HG03103 (cell line): ENCODE measurements at regions not wholly inside any gene's neighbourhood (a gene's known extent, or its start where the extent isn't known, plus 50 kb on each side); places are given as distances from the start of the nearest gene placed in this dataset.
"Not testable (repeated sequence)": the region's sequence is repeated elsewhere in the genome, so short reads cannot be mapped to it uniquely, and the experiment has no call there.

Source experiments
- ATAC-seq: cut with Tn5 transposase; IDR thresholded peaks from one replicate; pipeline ENCODE4 v1.9.1; 2021; ENCODE audit warnings: low read depth; ENCODE audit not compliant: unreplicated experiment

DNA sequence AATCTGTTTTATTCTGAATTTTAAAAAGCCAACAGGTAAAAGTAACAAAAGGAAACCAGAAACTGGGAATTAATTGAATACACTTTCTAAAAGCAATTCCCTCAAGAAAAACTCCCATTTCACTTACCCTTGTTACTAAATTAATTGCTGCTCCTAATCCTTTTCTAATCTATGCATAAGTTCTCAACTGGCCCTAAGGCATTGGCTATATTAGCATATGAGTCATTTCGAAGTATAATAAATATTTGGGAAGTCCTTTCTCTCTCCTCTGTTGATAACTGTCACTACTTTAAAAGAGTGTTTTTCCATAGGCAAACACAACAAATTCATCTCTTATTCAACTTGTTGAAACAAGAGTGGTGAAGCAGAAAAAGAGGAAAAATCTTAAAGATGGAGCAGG, 486.5 kb upstream of the HTR2C start:
- ATAC-seq: no peak

DNA sequence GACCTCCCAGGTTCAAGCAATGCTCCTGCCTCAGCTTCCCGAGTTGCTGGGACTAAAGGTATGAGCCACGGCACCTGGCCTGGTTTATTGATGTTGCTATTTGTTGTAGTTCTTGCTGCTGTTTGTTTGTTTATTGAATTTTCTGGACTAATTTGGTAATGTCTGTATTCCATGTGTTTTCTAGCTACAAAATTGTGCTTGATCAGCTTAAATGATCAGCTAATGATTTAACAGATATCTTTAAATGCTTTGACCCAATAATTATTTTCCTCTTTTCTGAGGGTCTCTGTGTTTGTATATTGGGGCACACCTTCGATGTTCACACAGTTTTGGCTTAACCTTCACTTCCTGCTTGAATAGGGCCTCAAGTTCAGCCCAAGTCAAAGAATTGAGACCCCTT, 488.1 kb upstream of the HTR2C start:
- no peak for ATAC-seq

DNA sequence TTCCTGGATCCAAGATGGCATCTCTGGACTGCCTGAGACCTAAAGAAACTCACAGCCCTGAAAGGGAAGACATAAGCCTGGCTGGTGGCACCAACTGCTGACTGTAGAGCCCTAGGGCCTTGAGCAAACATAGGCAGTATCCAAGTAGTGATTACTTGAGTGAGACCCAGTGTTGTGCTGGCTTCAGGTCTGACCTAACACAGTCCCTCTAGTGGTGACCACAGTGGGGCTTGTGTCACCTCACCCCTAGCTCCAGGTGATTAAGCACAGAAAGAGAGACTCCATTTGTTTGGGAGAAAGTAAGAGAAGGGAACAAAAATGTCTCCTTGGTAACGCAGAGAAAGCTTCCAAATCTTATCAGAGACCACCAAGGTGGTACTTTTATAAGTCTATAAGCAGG, 496.3 kb upstream of the HTR2C start:
- no peak for ATAC-seq

DNA sequence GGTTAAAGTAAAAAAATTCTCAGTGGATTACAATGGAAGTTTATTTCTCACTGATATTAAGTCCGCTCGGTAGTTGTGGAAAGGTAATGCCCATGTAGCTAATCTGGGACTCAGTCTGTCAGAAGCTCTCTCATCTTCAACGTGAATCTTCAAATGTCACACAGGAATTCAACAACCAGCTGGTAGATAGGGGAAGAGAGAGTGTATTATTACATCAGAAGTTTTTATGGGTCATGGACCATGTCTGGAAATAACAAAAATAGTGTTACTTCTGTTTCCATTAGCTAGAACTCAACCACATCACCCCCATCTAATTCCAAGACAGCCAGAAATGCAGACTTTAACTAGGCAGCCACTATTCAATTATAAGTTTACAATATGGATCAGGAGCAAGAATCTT, 506.1 kb upstream of the HTR2C start:
- ATAC-seq: no peak

DNA sequence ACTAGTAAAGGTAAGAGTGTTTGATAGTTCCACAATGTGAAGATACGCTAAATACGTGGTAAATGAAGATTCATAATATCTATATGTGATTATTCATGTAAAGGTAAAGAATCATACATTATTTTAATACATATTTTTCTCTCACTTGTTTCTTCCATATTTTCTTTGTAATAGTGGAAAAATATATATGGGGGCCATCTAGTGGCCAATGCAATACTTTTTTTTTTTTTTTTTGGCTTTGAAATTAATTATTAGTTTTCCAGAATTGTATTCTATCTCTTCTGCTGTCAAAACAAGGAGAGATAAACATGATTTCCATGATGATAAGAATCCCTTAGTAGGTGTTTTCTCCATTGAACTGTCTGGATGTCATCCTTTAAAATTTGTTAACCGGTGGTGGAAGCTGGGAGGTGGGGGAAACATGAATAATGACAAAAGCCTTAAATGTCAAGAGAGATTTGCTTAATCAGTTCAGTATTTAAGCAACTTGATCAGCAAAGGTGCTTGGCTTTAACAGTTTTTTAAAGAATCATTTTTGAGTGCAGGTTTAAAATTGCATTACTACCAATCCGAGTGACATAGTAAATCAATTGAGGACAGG, 508.7 kb upstream of the HTR2C start:
- ATAC-seq: no peak

DNA sequence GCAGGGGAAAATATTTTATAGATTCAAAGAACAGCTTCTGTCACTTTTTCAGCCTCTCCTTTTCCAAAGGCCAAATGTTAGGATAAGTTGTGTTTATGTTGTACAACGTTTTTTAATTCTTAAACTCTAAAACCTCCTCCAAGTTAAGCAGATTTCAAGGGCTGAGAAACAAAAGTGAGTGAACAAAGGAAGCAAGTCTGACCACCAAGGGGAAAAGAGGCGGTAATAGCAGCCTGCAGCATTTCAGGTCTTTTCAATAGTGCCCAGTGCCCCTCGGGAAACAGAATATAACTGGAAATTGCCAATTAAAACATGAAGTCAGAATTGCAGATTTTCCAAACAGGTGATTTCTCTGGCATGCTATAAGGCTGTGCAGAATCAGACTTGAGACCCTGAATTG, 510.0 kb upstream of the HTR2C start:
- no peak for ATAC-seq

DNA sequence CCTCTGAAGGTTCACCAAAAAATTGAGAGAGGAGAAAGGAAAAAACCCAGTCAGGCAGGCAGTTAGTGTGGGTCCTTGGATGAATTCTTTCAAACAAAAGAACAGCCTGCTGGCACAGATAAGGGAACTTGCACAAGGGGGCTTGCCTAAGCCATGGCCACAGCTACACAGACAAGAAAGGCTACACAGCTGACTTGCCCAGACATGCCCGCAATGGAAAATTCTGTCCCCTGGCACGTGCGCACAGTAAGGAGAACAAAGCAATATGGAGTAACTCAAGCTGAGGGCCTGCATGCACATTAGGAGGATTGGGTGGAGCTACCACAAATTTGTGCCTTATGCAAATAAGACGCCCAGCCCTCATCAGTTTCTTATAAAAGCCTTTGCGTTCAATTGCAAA, 512.5 kb upstream of the HTR2C start:
- no peak for ATAC-seq

DNA sequence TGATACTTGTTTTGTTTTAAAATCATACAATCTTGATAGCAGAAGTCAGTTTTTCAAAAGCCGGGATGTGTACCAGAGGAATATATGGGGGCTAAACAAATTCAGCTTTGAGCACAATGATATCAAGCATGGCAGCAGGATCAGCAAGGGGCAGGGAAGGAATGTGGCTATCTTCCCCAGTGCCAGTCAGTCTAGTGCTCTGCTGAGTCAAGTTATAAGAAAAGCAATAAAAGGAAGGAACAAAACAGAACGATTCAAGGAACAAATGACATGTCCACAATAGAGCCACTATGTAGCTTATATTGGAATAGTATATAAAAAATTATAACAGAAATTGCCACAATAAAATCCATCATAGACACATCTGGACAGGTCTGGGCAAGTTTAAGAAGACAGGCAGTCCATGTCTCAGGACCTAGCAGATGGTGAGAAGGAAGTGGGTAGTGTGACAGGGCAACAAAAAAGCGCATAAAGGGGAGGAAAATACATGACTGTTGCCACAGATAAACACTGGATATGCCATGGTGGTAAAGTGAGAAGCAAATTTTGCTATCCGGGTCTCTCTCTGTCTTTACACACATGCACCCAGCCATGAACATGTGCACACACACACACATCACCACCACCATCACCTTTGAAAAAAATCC, 518.2 kb upstream of the HTR2C start:
- ATAC-seq: no peak

DNA sequence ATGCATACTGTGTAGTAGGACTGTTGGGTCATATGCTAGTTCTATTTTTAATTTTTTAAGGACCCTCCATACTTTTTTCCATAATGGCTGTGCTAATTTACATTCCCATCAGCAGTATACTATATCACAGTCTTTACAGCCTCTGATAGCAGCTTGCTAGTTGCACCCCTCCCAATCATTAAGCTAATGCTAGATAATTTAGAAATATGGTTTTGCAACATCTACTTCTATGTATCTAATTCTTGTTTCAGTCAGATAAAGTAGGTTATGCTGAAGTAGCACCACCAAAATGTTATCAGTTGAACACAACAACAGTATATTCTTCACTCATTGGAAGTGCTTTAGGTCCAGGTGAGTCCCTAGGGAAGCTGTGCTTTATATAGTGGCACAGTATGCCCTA, 522.7 kb upstream of the HTR2C start:
- no peak for ATAC-seq

DNA sequence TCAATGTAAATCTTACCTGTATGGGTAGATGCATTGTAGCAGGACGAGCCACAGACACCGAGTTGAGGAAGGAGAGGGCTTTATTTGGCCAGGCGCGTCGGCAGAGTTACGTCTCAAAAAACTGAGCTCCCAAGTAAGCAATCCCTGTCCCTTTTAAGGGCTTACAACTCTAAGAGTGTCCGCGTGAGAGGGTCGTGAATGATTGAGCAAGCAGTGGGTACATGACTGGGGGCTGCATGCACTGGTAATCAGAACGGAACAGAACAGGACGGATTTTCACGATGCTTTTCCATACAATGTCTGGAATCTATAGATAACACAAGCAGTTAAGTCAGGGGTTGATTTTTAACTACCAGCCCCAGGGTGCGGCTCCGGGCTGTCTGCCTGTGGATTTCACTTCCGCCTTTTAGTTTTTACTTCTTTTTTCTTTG, 524.9 kb upstream of the HTR2C start:
- no peak for ATAC-seq

DNA sequence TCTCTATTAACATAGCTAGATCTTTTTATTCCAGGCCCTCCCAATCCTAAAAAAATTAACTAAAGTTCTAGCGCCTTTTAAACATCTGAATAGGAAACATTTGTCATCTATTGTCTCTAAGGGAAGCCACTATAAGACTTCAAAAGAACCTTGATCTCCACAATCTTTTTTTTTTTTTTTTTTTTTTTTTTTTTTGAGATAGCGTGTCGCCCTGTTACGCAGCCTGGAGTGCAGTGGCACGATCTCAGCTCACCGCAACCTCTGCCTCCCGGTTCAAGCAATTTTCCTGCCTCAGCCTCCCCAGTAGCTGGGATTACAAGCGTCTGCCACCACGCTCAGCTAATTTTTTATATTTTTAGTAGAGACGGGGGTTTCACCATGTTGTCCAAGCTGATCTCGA, 526.5 kb upstream of the HTR2C start:
- not testable (repeated sequence) for ATAC-seq

DNA sequence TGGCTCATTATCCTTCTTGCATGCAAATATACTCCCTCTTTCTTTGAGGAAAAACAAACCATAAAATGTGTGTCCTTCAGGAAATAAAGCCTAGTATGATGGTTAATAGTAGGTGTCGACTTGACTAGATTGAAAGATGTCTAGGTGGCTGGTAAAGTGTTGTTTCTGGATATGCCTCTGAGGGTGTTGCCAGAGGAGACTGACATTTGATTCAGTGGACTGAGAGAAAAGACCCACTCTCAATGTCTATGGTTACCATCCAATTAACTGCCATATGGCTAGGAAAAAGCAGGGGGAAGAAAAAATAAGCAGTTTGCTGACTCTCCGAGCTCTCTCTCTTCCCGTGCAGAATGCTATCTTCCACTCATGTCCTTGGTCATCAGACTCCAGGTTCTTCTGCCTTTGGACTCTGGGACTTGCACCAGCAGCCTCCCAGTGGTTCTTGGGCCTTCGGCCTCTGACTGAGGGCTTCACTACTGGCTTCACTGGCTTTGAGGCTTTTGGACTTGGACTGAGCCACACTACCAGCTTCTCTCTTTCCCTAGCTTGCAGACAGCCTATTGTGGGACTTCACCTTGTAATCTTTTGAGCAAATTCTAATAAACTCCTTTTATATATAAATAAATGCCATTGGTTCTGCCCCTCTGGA, 532.1 kb upstream of the HTR2C start:
- no peak for ATAC-seq

DNA sequence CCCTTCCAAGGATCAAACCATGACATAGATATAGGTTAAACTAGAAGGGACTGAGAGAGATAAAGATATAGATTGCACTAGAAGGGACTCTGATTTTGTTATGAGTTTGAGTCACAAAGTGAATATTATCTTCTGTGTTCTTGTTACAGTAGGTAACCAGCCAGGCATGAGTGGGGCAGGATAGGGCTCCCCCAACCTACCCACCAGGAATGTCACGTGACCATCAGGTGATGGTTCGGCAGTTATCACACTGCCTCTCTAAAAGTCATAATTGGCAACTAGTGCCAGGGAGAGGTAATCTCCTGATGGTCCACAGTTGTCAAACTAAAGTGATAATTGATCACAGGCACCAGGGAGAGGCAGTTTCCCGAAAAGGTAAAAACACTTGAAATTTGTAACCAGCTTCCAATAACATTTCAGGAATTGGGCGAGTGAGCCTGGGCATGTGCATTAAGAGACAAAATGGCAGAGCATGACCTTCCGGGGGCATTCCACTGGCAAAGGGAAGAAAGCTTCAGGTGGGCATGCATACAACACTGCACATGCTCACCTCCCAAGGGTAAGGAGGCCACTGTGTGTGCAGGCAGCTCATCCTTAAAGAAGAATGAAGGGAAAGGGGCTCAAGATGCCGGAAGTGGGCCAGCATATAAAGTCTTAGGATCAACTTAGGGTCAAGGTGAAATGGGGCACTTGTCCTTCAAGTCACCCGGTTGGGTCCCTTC, 533.6 kb upstream of the HTR2C start:
- ATAC-seq: no peak

DNA sequence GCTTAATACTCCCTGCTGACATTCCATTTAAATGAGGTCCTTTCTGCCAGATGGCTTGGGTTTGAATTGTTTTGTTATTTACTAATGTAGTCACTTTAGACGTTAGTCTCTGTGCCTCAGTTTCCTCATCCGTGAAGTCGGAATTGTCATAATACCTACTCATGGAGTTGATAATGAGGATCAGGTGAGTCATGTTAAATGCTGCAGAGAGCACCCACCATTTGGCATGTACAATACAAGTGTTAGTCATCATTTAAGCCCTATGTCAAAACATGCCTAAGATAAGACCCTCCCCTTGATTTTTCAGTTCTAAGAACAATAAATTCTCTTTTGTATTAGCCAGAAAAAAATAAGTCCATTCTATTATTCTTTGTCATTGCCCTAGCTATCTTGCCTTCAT, 534.8 kb upstream of the HTR2C start:
- ATAC-seq: no peak

DNA sequence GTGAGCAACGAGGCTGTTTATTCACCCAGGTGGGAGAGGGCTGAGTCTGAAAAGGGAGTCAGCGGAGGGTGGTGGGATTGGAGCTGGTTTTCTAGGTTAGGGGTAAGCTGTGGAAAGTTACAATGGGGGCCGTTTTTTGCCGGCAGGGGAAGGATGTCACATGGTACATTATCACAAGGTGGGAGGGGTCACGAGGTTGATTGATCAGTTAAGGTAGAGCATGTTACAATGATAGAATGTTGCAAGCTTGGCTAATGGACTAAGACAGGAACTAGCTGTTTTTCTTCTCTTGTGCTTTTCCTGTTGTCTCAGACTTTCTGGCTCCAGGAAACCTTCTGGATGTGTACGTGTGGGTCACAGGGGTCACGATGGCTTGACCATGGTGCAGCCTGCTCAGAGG, 536.3 kb upstream of the HTR2C start:
- ATAC-seq: no peak

DNA sequence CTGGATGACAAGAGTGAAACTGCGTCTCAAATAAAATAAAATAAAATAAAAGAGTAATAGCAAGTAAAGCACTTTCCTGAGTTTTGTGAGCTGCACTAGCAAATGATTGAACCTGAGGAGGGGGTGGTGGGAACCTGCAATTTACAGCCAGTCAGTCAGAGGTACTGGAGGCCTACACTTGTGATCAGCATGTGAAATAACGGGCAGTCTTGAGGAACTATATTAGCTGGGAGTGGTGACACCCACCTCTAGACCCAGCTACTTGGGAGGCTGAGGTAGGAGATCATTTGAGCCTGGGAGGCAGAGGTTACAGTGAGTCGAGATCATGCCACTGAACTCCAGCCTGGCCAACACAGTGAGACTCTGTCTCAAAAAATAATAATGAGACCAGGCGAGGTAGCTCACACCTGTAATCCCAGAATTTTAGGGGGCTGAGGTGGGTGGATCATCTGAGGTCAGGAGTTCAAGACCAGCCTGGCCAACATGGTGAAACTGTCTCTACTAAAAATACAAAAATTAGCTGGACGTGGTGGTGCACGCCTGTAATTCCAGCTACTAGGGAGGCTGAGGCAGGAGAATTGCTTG, 537.1 kb upstream of the HTR2C start:
- no peak for ATAC-seq

DNA sequence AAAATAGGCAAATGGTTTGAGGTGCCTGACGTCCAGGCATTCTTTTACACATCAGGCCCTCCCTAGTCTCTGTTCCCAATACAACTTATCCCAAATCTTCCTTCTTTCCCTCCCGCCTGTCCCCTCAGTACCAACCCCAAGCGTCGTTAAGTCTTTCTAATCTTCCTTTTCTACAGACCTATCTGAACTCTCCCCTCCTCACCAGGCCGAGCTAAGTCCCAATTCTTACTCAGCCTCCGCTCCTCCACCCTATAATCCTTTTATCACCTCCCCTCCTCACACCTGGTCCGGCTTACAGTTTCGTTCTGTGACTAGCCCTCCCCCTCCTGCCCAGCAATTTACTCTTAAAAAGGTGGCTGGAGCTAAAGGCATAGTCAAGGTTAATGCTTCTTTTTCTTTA, 542.4 kb upstream of the HTR2C start:
- ATAC-seq: not testable (repeated sequence)

DNA sequence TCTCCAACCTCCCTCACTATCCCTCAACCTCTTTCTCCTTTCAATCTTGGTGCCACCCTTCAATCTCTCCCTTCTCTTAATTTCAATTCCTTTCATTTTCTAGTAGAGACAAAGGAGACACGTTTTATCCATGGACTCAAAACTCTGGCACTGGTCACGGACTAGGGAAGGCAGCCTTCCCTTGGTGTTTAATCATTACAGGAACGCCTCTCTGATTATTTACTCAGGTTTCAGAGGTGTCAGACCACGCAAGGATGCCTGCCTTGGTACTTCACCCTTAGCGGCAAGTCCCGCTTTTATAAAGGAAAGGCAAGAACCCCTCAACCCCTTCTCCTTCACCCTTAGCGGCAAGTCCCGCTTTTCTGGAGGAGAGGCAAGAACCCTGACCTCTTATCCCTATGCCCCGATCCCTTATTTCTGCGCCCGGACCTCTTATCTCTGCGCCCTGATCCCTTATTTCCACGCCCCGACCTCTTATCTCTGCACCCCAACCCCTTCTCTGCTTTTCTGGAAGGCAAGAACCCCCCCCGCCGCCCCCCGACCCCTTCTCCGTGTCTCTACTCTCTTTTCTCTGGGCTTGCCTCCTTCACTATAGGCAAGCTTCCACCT, 543.1 kb upstream of the HTR2C start:
- not testable (repeated sequence) for ATAC-seq

DNA sequence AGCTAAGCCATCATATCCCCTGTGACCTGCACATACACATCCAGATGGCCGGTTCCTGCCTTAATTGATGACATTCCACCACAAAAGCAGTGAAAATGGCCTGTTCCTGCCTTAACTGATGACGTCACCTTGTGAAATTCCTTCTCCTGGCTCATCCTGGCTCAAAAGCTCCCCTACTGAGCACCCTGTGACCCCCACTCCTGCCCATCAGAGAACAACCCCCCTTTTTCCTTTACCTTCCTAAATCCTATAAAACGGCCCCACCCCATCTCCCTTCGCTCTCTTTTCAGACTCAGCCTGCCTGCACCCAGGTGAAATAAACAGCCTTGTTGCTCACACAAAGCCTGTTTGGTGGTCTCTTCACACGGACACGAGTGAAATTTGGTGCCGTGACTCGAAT, 543.8 kb upstream of the HTR2C start:
- ATAC-seq: not testable (repeated sequence)

DNA sequence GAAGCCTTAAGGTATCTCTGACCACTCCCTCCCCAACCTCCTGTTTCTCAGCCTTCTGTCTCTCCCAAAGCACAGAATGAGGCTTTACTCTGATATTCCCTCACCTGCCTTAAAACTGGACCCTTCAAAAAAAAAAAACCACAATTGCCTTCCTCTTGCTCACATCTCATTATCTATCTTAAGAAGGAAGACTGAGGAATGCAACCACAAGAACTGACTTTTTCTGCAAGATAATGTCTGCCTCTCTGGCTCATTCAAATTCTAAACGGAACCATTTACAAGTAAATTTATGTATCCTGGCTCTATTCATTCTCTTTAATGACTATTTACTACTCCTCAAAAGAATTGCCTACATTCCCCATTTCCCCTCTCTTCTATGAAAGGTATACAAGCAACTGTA, 545.5 kb upstream of the HTR2C start:
- ATAC-seq: no peak

DNA sequence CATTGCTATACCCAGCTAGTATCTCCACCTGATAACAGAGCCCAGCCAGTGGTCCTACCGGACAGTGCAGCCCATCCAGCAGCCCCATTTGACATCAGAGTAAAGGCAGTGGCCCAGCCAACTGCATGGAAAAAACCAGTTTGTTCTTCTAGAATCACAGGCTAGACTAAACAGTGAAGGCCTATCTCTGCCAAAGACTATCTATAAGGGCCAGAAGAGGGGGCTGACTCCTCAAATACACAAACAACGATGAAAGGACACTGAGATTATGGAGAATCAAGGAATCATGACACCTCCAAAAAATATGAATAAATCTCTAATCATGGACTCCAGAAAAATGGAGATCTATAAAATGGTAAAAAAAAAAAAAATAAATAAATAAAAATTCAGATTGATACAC, 546.4 kb upstream of the HTR2C start:
- no peak for ATAC-seq
